ENCODE measurements at regions not wholly inside any gene's neighbourhood (a gene's known extent, or its start where the extent isn't known, plus 50 kb on each side); places are given as distances from the start of the nearest gene placed in this dataset.

- no peak overlapping the region for H3K27ac Mint-ChIP-seq (ENCODE audit: unreplicated experiment)
- Histone ChIP-seq H3K9me3 (no peaks in the 10 kb centered on the region), H3K4me1 (no peaks in the 10 kb centered on the region), H3K4me3 (ENCODE audit: low read depth, low read length) (no peak overlapping the region), H3K36me3 (ENCODE audit: control insufficient read depth, insufficient read depth, low read length) (no peaks in the 10 kb centered on the region), H3K27me3 (replicated peaks; ENCODE audit: control insufficient read depth, insufficient read depth, low read length) (no peaks in the 10 kb centered on the region)
- no peak overlapping the region for H3K4me3 Mint-ChIP-seq (ENCODE audit: unreplicated experiment)
- H3K9me3 Mint-ChIP-seq (ENCODE audit: unreplicated experiment): no peaks in the 10 kb centered on the region
- H3K27me3 Mint-ChIP-seq (ENCODE audit: insufficient read depth, unreplicated experiment): peaks cover 4% of the 10 kb centered on the region
- intact Hi-C loops (cut with micrococcal nuclease; ENCODE audit: unreplicated experiment): no loop called here
- ChIA-PET POLR2A (no interaction called here), CTCF (no interaction called here)
- no peak for TF ChIP-seq CTCF (IDR thresholded peaks at IDR 0.05; ENCODE audit: insufficient read depth in 1 of 2, low read depth in 1 of 2, low read length in 1 of 2, severe bottlenecking in 1 of 2, unreplicated experiment in 1 of 2)
- peaks cover 6% of the 10 kb centered on the region for H3K36me3 Mint-ChIP-seq (ENCODE audit: insufficient read depth, unreplicated experiment)
- BruUV-seq (replicated peaks): no TSS peak
- H3K4me1 Mint-ChIP-seq (ENCODE audit: low read depth, unreplicated experiment): no peaks in the 10 kb centered on the region
- DNase-seq: no peak
These were observed 165.3 kb downstream of the FTCDNL1 start for GRCh38 chr2:199685669-199686068.

GRCh38 chr2:199684832-199685231, 166.2 kb downstream of the FTCDNL1 start:
- H3K4me3 ChIP-seq (ENCODE audit: low read depth, low read length): no peak overlapping the region
- Mint-ChIP-seq H3K27ac (ENCODE audit: unreplicated experiment) (no peak overlapping the region), H3K4me1 (ENCODE audit: low read depth, unreplicated experiment) (no peaks in the 10 kb centered on the region), H3K4me3 (ENCODE audit: unreplicated experiment) (no peak overlapping the region), H3K27me3 (ENCODE audit: insufficient read depth, unreplicated experiment) (peaks cover 4% of the 10 kb centered on the region), H3K36me3 (ENCODE audit: insufficient read depth, unreplicated experiment) (peaks cover 6% of the 10 kb centered on the region), H3K9me3 (ENCODE audit: unreplicated experiment) (no peaks in the 10 kb centered on the region)
- H3K36me3 ChIP-seq (ENCODE audit: control insufficient read depth, insufficient read depth, low read length): no peaks in the 10 kb centered on the region
- no TSS peak for BruUV-seq (replicated peaks)
- intact Hi-C loops (cut with micrococcal nuclease; ENCODE audit: unreplicated experiment): no loop called here
- H3K9me3 ChIP-seq: no peaks in the 10 kb centered on the region
- no peaks in the 10 kb centered on the region; the same call in 1 of the 2 replicates for H3K27me3 ChIP-seq (replicated peaks; ENCODE audit: control insufficient read depth, insufficient read depth, low read length)
- ChIA-PET POLR2A (no interaction called here), CTCF (no interaction called here)
- DNase-seq: no peak
- TF ChIP-seq CTCF (IDR thresholded peaks at IDR 0.05; ENCODE audit: insufficient read depth in 1 of 2, low read depth in 1 of 2, low read length in 1 of 2, severe bottlenecking in 1 of 2, unreplicated experiment in 1 of 2): no peak
- H3K4me1 ChIP-seq: no peaks in the 10 kb centered on the region

DNA sequence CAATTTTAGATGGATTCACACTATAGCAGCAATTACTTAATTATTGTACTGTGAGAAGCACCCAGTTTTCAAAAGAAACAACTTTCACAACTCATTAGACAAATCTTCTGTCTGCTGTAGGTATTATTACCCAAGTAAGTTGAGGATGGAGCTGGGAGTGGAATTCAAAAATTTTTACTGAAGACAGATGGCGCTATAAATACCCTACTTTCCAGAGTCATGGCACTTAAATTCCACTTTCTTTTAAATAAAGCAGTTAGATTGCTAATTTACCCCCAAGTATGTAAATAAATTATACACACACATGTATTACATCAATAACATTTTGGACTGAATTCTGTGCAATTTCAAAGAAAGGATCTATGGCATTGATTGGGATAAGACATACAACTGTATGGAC, 166.8 kb downstream of the FTCDNL1 start:
- Histone ChIP-seq H3K4me1 (no peaks in the 10 kb centered on the region), H3K4me3 (ENCODE audit: low read depth, low read length) (no peak overlapping the region), H3K9me3 (no peaks in the 10 kb centered on the region), H3K27me3 (replicated peaks; ENCODE audit: control insufficient read depth, insufficient read depth, low read length) (no peaks in the 10 kb centered on the region; the same call in 1 of the 2 replicates), H3K36me3 (ENCODE audit: control insufficient read depth, insufficient read depth, low read length) (no peaks in the 10 kb centered on the region)
- no peak overlapping the region for H3K27ac Mint-ChIP-seq (ENCODE audit: unreplicated experiment)
- H3K4me3 Mint-ChIP-seq (ENCODE audit: unreplicated experiment): no peak overlapping the region
- no peak for TF ChIP-seq CTCF (IDR thresholded peaks at IDR 0.05; ENCODE audit: insufficient read depth in 1 of 2, low read depth in 1 of 2, low read length in 1 of 2, severe bottlenecking in 1 of 2, unreplicated experiment in 1 of 2)
- BruUV-seq (replicated peaks): no TSS peak
- H3K4me1 Mint-ChIP-seq (ENCODE audit: low read depth, unreplicated experiment): no peaks in the 10 kb centered on the region
- DNase-seq: no peak
- CTCF ChIA-PET: no interaction called here
- H3K9me3 Mint-ChIP-seq (ENCODE audit: unreplicated experiment): no peaks in the 10 kb centered on the region
- H3K27me3 Mint-ChIP-seq (ENCODE audit: insufficient read depth, unreplicated experiment): peaks cover 4% of the 10 kb centered on the region
- POLR2A ChIA-PET: no interaction called here
- peaks cover 6% of the 10 kb centered on the region for H3K36me3 Mint-ChIP-seq (ENCODE audit: insufficient read depth, unreplicated experiment)
- intact Hi-C loops (cut with micrococcal nuclease; ENCODE audit: unreplicated experiment): no loop called here

Data from Caco-2 (cell line).